Activated CD4-positive, alpha-beta T cell treated with anti-CD3 and anti-CD28 coated beads for 1 hour (primary cell): ENCODE measurements at regions not wholly inside any gene's neighbourhood (a gene's known extent, or its start where the extent isn't known, plus 50 kb on each side); places are given as distances from the start of the nearest gene placed in this dataset.

Experiments used
- DNase-seq: peaks from one replicate; pipeline ENCODE4 v3.0.0-alpha.2; 2020

GRCh38 chrY:15162211-15162610 is 637.9 kb downstream of the NLGN4Y start:
- DNase-seq = no peak

- DNase-seq = no peak
These were observed 655.6 kb downstream of the NLGN4Y start for GRCh38 chrY:15179890-15180289.

GRCh38 chrY:15229056-15229455 is 704.7 kb downstream of the NLGN4Y start:
- no peak for DNase-seq

- no peak for DNase-seq
These were observed 715.3 kb downstream of the NLGN4Y start for GRCh38 chrY:15239596-15240132.

- no peak for DNase-seq
These were observed 735.0 kb downstream of the NLGN4Y start for GRCh38 chrY:15259286-15259685.

GRCh38 chrY:15286572-15286971 is 762.2 kb downstream of the NLGN4Y start:
- no peak for DNase-seq

GRCh38 chrY:15289821-15290220 is 765.5 kb downstream of the NLGN4Y start:
- no peak for DNase-seq

GRCh38 chrY:15292881-15293280 is 768.6 kb downstream of the NLGN4Y start:
- DNase-seq = no peak

- no peak for DNase-seq
These were observed 777.5 kb downstream of the NLGN4Y start for GRCh38 chrY:15301879-15302278.

- no peak for DNase-seq
These were observed 787.8 kb downstream of the NLGN4Y start for GRCh38 chrY:15312166-15312565.

GRCh38 chrY:15324189-15324588 is 799.9 kb downstream of the NLGN4Y start:
- no peak for DNase-seq

GRCh38 chrY:15325201-15325600 is 800.9 kb downstream of the NLGN4Y start:
- DNase-seq = no peak

GRCh38 chrY:15326673-15327072 is 802.3 kb downstream of the NLGN4Y start:
- no peak for DNase-seq

GRCh38 chrY:15328848-15329247 is 804.5 kb downstream of the NLGN4Y start:
- DNase-seq = no peak

GRCh38 chrY:15343522-15343921 is 819.2 kb downstream of the NLGN4Y start:
- no peak for DNase-seq

GRCh38 chrY:15345471-15346155 is 821.3 kb downstream of the NLGN4Y start:
- DNase-seq = no peak

- no peak for DNase-seq
These were observed 825.0 kb downstream of the NLGN4Y start for GRCh38 chrY:15349351-15349750.

GRCh38 chrY:15355321-15355720 is 831.0 kb downstream of the NLGN4Y start:
- DNase-seq = no peak

- DNase-seq = no peak
These were observed 836.1 kb downstream of the NLGN4Y start for GRCh38 chrY:15360471-15360870.

- no peak for DNase-seq
These were observed 840.7 kb downstream of the NLGN4Y start for GRCh38 chrY:15364996-15365395.

GRCh38 chrY:15368786-15369185 is 844.5 kb downstream of the NLGN4Y start:
- DNase-seq = no peak

GRCh38 chrY:15385178-15385577 is 860.8 kb downstream of the NLGN4Y start:
- DNase-seq = no peak

GRCh38 chrY:15397556-15398280 is 873.4 kb downstream of the NLGN4Y start:
- no peak for DNase-seq

- DNase-seq = no peak
These were observed 878.1 kb downstream of the NLGN4Y start for GRCh38 chrY:15402451-15402850.
